ENCODE measurements at regions not wholly inside any gene's neighbourhood (a gene's known extent, or its start where the extent isn't known, plus 50 kb on each side); places are given as distances from the start of the nearest gene placed in this dataset.

GRCh38 chr21:38622081-38622826 lies 124.0 kb upstream of the ERG start:
- TF ChIP-seq CTCF (IDR thresholded peaks at IDR 0.05) (no peak), ZFX (IDR thresholded peaks at IDR 0.05; ENCODE audit: borderline replicate concordance) (no peak)
